ENCODE measurements at regions not wholly inside any gene's neighbourhood (a gene's known extent, or its start where the extent isn't known, plus 50 kb on each side); places are given as distances from the start of the nearest gene placed in this dataset.
"Not testable (repeated sequence)": the region's sequence is repeated elsewhere in the genome, so short reads cannot be mapped to it uniquely, and the experiment has no call there.

- DNase-seq, result peak in 1 of 2 donors; percentile 41
These were observed 98.5 kb upstream of the PABPC3 start for GRCh38 chr13:24997367-24997967.

- DNase-seq, result no peak
These were observed 97.5 kb upstream of the PABPC3 start for GRCh38 chr13:24998433-24998832.

- DNase-seq, result no peak
These were observed 94.3 kb upstream of the PABPC3 start for GRCh38 chr13:25001476-25002206.

- DNase-seq, result not testable (repeated sequence)
These were observed 93.6 kb upstream of the PABPC3 start for GRCh38 chr13:25002311-25002710.

- not testable (repeated sequence) for DNase-seq
These were observed 91.4 kb upstream of the PABPC3 start for GRCh38 chr13:25004489-25004888.

GRCh38 chr13:25005050-25005497 lies 90.9 kb upstream of the PABPC3 start:
- DNase-seq, result not testable (repeated sequence)

- DNase-seq, result not testable (repeated sequence)
These were observed 88.5 kb upstream of the PABPC3 start for GRCh38 chr13:25007389-25007788.

GRCh38 chr13:25014398-25014973 lies 81.5 kb upstream of the PABPC3 start:
- DNase-seq, result not testable (repeated sequence)

- not testable (repeated sequence) for DNase-seq
These were observed 78.8 kb upstream of the PABPC3 start for GRCh38 chr13:25017176-25017575.

- DNase-seq, result not testable (repeated sequence)
These were observed 77.9 kb upstream of the PABPC3 start for GRCh38 chr13:25017808-25018728.

- DNase-seq, result no peak
These were observed 77.2 kb upstream of the PABPC3 start for GRCh38 chr13:25018729-25019115.

- not testable (repeated sequence) for DNase-seq
These were observed 76.2 kb upstream of the PABPC3 start for GRCh38 chr13:25019741-25020140.

- DNase-seq, result no peak
These were observed 71.8 kb upstream of the PABPC3 start for GRCh38 chr13:25024175-25024574.

GRCh38 chr13:25032160-25032559 lies 63.8 kb upstream of the PABPC3 start:
- DNase-seq, result no peak

- DNase-seq, result no peak
These were observed 61.8 kb upstream of the PABPC3 start for GRCh38 chr13:25034173-25034572.

GRCh38 chr13:25037057-25037813 lies 58.7 kb upstream of the PABPC3 start:
- DNase-seq, result peak; percentile 16 to 52

- no peak for DNase-seq
These were observed 53.6 kb upstream of the PABPC3 start for GRCh38 chr13:25042151-25042865.

GRCh38 chr13:25044071-25044470 lies 51.9 kb upstream of the PABPC3 start:
- no peak for DNase-seq

All from CD4-positive, alpha-beta T cell treated with Interferon alpha-2 for 1 hour (primary cell).